Ectodermal cell (in vitro differentiated cells): ENCODE measurements at regions not wholly inside any gene's neighbourhood (a gene's known extent, or its start where the extent isn't known, plus 50 kb on each side); places are given as distances from the start of the nearest gene placed in this dataset.
"Not testable (repeated sequence)": the region's sequence is repeated elsewhere in the genome, so short reads cannot be mapped to it uniquely, and the experiment has no call there.

Source experiments
- H3K27ac ChIP-seq: 2 replicates; pipeline ENCODE4 v1.7.0; 2013; ENCODE audit warnings: mild to moderate bottlenecking, low read depth, low read length; ENCODE audit not compliant: insufficient read depth, poor library complexity, severe bottlenecking
- H3K27me3 ChIP-seq: 2 replicates; pipeline ENCODE4 v1.7.0; 2013; ENCODE audit warnings: mild to moderate bottlenecking, low read length; ENCODE audit not compliant: insufficient read depth, control insufficient read depth, poor library complexity, severe bottlenecking
- H3K36me3 ChIP-seq: one replicate; pipeline ENCODE4 v1.7.0; 2013; ENCODE audit warnings: low read length; ENCODE audit not compliant: control insufficient read depth, insufficient read depth
- H3K4me1 ChIP-seq: one replicate; pipeline ENCODE4 v1.7.0; 2013; ENCODE audit warnings: low read length; ENCODE audit not compliant: control insufficient read depth, insufficient read depth
- H3K4me3 ChIP-seq: 2 replicates; pipeline ENCODE4 v1.7.0; 2013; ENCODE audit warnings: low read depth, low read length, control low read depth; ENCODE audit not compliant: insufficient read depth
- H3K9me3 ChIP-seq: 2 replicates; pipeline ENCODE4 v1.7.0; 2013; ENCODE audit warnings: mild to moderate bottlenecking, low read length, moderate library complexity; ENCODE audit not compliant: control insufficient read depth
- WGBS, 2 experiments: methylation state at CpG; one replicate each; pipeline ENCODE4 v1.1.7; 2013; ENCODE audit warnings: missing lambda C conversion rate in 2 of 2; 5-methylcytosine and 5-hydroxymethylcytosine counted together

- no peak overlapping the region for H3K4me3 ChIP-seq
- H3K27ac ChIP-seq = no peak overlapping the region
- no peaks in the 10 kb centered on the region for H3K27me3 ChIP-seq
- no peaks in the 10 kb centered on the region for H3K36me3 ChIP-seq
- no peaks in the 10 kb centered on the region for H3K4me1 ChIP-seq
- no peaks in the 10 kb centered on the region for H3K9me3 ChIP-seq
- 82 to 86% methylated on average over 2 of the region's 2 CpGs for WGBS, 2 experiments
Observed at GRCh38 chr11:109668973-109669634, 247.1 kb downstream of the C11orf87 start.

GRCh38 chr11:109677231-109677630, 255.2 kb downstream of the C11orf87 start:
- Histone ChIP-seq H3K27ac (no peak overlapping the region), H3K4me3 (no peak overlapping the region), H3K4me1 (no peaks in the 10 kb centered on the region), H3K9me3 (no peaks in the 10 kb centered on the region), H3K36me3 (no peaks in the 10 kb centered on the region), H3K27me3 (no peaks in the 10 kb centered on the region)

GRCh38 chr11:109677876-109678275, 255.9 kb downstream of the C11orf87 start:
- no peak overlapping the region for H3K4me3 ChIP-seq
- no peaks in the 10 kb centered on the region for H3K4me1 ChIP-seq
- H3K9me3 ChIP-seq = no peaks in the 10 kb centered on the region
- no peaks in the 10 kb centered on the region for H3K36me3 ChIP-seq
- no peaks in the 10 kb centered on the region for H3K27me3 ChIP-seq
- H3K27ac ChIP-seq = no peak overlapping the region

GRCh38 chr11:109680127-109680526, 258.1 kb downstream of the C11orf87 start:
- Histone ChIP-seq H3K9me3 (no peaks in the 10 kb centered on the region), H3K4me1 (no peaks in the 10 kb centered on the region), H3K4me3 (no peak overlapping the region), H3K27me3 (no peaks in the 10 kb centered on the region), H3K27ac (no peak overlapping the region), H3K36me3 (no peaks in the 10 kb centered on the region)

- not testable (repeated sequence) for H3K27ac ChIP-seq, H3K4me1 ChIP-seq, H3K27me3 ChIP-seq, H3K9me3 ChIP-seq, H3K4me3 ChIP-seq, H3K36me3 ChIP-seq
- WGBS, 2 experiments = 83 to 100% methylated on average over 1 of the region's 1 CpG
Observed at GRCh38 chr11:109682788-109683187, 260.8 kb downstream of the C11orf87 start.

- WGBS, 2 experiments = 94 to 95% methylated on average over 4 of the region's 4 CpGs
- Histone ChIP-seq H3K27ac (no peak overlapping the region), H3K27me3 (no peaks in the 10 kb centered on the region), H3K9me3 (no peaks in the 10 kb centered on the region), H3K4me1 (no peaks in the 10 kb centered on the region), H3K4me3 (no peak overlapping the region), H3K36me3 (no peaks in the 10 kb centered on the region)
Observed at GRCh38 chr11:109695696-109696095, 273.7 kb downstream of the C11orf87 start.

- H3K4me3 ChIP-seq = no peak overlapping the region
- H3K4me1 ChIP-seq = no peaks in the 10 kb centered on the region
- H3K36me3 ChIP-seq = no peaks in the 10 kb centered on the region
- H3K27ac ChIP-seq = no peak overlapping the region
- H3K9me3 ChIP-seq = no peaks in the 10 kb centered on the region
- no peaks in the 10 kb centered on the region for H3K27me3 ChIP-seq
- 94 to 98% methylated on average over 3 of the region's 3 CpGs for WGBS, 2 experiments
Observed at GRCh38 chr11:109696191-109696897, 274.4 kb downstream of the C11orf87 start.

- WGBS, 2 experiments = 52 to 61% methylated on average over 4 of the region's 4 CpGs
- Histone ChIP-seq H3K27me3 (no peaks in the 10 kb centered on the region), H3K4me3 (no peak overlapping the region), H3K36me3 (no peaks in the 10 kb centered on the region), H3K27ac (no peak overlapping the region), H3K9me3 (no peaks in the 10 kb centered on the region), H3K4me1 (no peaks in the 10 kb centered on the region)
Observed at GRCh38 chr11:109697140-109697843, 275.3 kb downstream of the C11orf87 start.

- H3K4me1 ChIP-seq = no peaks in the 10 kb centered on the region
- no peak overlapping the region for H3K4me3 ChIP-seq
- H3K27me3 ChIP-seq = no peaks in the 10 kb centered on the region
- H3K9me3 ChIP-seq = no peaks in the 10 kb centered on the region
- no peak overlapping the region for H3K27ac ChIP-seq
- H3K36me3 ChIP-seq = no peaks in the 10 kb centered on the region
Observed at GRCh38 chr11:109698237-109698636, 276.2 kb downstream of the C11orf87 start.

GRCh38 chr11:109704432-109704831, 282.4 kb downstream of the C11orf87 start:
- Histone ChIP-seq H3K27me3 (no peaks in the 10 kb centered on the region), H3K27ac (no peak overlapping the region), H3K4me1 (no peaks in the 10 kb centered on the region), H3K9me3 (no peaks in the 10 kb centered on the region), H3K4me3 (no peak overlapping the region), H3K36me3 (no peaks in the 10 kb centered on the region)
- WGBS, 2 experiments = 52% methylated on average over 4 of the region's 4 CpGs
